PC-9 (cell line): ENCODE measurements at regions not wholly inside any gene's neighbourhood (a gene's known extent, or its start where the extent isn't known, plus 50 kb on each side); places are given as distances from the start of the nearest gene placed in this dataset.

Experiments used
- BruUV-seq: library from RNA; stranded (reverse); fragments of 400-500 nt; replicated peaks from 2 replicates; lab custom pipeline; 2021; lab: Mats Ljungman, UMichigan
- CTCF ChIA-PET: fragments of 300-600 bp; sonication (Branson Sonifier 250); formaldehyde crosslinking; loops from one replicate; lab custom pipeline; 2022; ENCODE audit warnings: antibody characterized with exemption; lab: Charles Lee
- POLR2A ChIA-PET: fragments of 300-600 bp; sonication (Branson Sonifier 250); formaldehyde crosslinking; loops from one replicate; lab custom pipeline; 2022; ENCODE audit warnings: antibody characterized with exemption; ENCODE audit not compliant: unreplicated experiment; lab: Charles Lee
- DNase-seq, 2 experiments: peaks; one replicate each; pipeline versions ENCODE4 v3.0.0 to v3.0.0-alpha.2; 2015 to 2022; ENCODE audit warnings: mixed read lengths in 1 of 2
- H2AFZ ChIP-seq: fragments of 200-600 bp; sonication (generic); 2 replicates; pipeline ENCODE4 v1.8.1; 2017; ENCODE audit warnings: antibody characterized with exemption
- H3F3A ChIP-seq: fragments of 200-600 bp; sonication (generic); 2 replicates; pipeline ENCODE4 v1.8.1; 2017; ENCODE audit warnings: antibody characterized with exemption, mild to moderate bottlenecking, low read depth; ENCODE audit not compliant: insufficient read depth
- H3K27ac ChIP-seq: fragments of 200-600 bp; sonication (generic); 2 replicates; pipeline ENCODE4 v1.6.1; 2016; ENCODE audit warnings: mixed run types
- H3K27me3 ChIP-seq: fragments of 200-600 bp; sonication (generic); 2 replicates; pipeline ENCODE4 v1.6.1; 2016; ENCODE audit warnings: low read depth, mixed run types; ENCODE audit not compliant: insufficient read depth
- H3K36me3 ChIP-seq: fragments of 200-600 bp; sonication (generic); 2 replicates; pipeline ENCODE4 v1.6.1; 2016; ENCODE audit warnings: low read depth, mixed run types
- H3K4me1 ChIP-seq: fragments of 200-600 bp; sonication (generic); replicated peaks from 2 replicates; pipeline ENCODE4 v1.6.1; 2016; ENCODE audit warnings: mixed run types; ENCODE audit not compliant: insufficient read depth
- H3K4me2 ChIP-seq: fragments of 200-600 bp; sonication (generic); 2 replicates; pipeline ENCODE4 v1.6.1; 2017; ENCODE audit warnings: mixed run types
- H3K4me3 ChIP-seq: fragments of 200-600 bp; sonication (generic); 2 replicates; pipeline ENCODE4 v1.6.1; 2016; ENCODE audit warnings: mixed run types
- H3K79me2 ChIP-seq: fragments of 200-600 bp; sonication (generic); 2 replicates; pipeline ENCODE4 v1.6.1; 2017; ENCODE audit warnings: low read depth, mixed run types
- H3K9me2 ChIP-seq: fragments of 200-600 bp; sonication (generic); 2 replicates; pipeline ENCODE4 v1.8.1; 2017; ENCODE audit warnings: mild to moderate bottlenecking; ENCODE audit not compliant: insufficient read depth
- H3K9me3 ChIP-seq: fragments of 200-600 bp; sonication (generic); 2 replicates; pipeline ENCODE4 v1.8.1; 2016; ENCODE audit warnings: low read depth; ENCODE audit not compliant: insufficient read depth
- H4K20me1 ChIP-seq: fragments of 200-600 bp; sonication (generic); 2 replicates; pipeline ENCODE4 v1.8.1; 2017; ENCODE audit not compliant: insufficient read depth
- CTCF ChIP-seq: fragments of 200-600 bp; sonication (generic); conservative IDR thresholded peaks from 2 replicates; pipeline ENCODE4 v1.6.1; 2017; ENCODE audit warnings: mixed run types, antibody characterized with exemption, mild to moderate bottlenecking, moderate library complexity
- EZH2 ChIP-seq: fragments of 200-600 bp; sonication (generic); IDR thresholded peaks from 2 replicates; pipeline ENCODE4 v1.8.0; 2017; ENCODE audit warnings: antibody characterized with exemption, low read depth
- intact Hi-C: fragments of 100-400 bp; cut with micrococcal nuclease; formaldehyde crosslinking; loops from one replicate; pipeline ENCODE4 v1.10.0; 2022; ENCODE audit not compliant: unreplicated experiment

GRCh38 chr9:108392877-108393276 lies 462.9 kb downstream of the ACTL7B start:
- Histone ChIP-seq H3K4me1 (no peaks in the 10 kb centered on the region), H3K27ac (no peak overlapping the region), H3K27me3 (no peaks in the 10 kb centered on the region), H3F3A (peaks cover 6% of the 10 kb centered on the region; the same call in 1 of the 2 replicates), H3K36me3 (no peaks in the 10 kb centered on the region), H3K4me2 (no peak overlapping the region), H3K9me2 (no peaks in the 10 kb centered on the region; the same call in 1 of the 2 replicates), H3K9me3 (no peaks in the 10 kb centered on the region; the same call in 1 of the 2 replicates), H3K4me3 (no peak overlapping the region), H3K79me2 (no peaks in the 10 kb centered on the region), H2AFZ (no peak overlapping the region), H4K20me1 (no peaks in the 10 kb centered on the region)
- TF ChIP-seq CTCF (no peak), EZH2 (no peak)
- ChIA-PET POLR2A (no interaction called here), CTCF (no interaction called here)
- no TSS peak for BruUV-seq
- DNase-seq: no peak
- intact Hi-C loops: no loop called here

GRCh38 chr9:108389056-108389455 lies 466.7 kb downstream of the ACTL7B start:
- Histone ChIP-seq H3K27ac (no peak overlapping the region), H3K9me2 (no peaks in the 10 kb centered on the region; the same call in 1 of the 2 replicates), H3F3A (no peaks in the 10 kb centered on the region), H2AFZ (no peak overlapping the region), H3K4me2 (no peak overlapping the region), H3K4me3 (no peak overlapping the region), H3K36me3 (no peaks in the 10 kb centered on the region), H3K79me2 (no peaks in the 10 kb centered on the region), H3K9me3 (peaks cover 3% of the 10 kb centered on the region; the same call in 1 of the 2 replicates), H3K4me1 (no peaks in the 10 kb centered on the region), H3K27me3 (no peaks in the 10 kb centered on the region), H4K20me1 (no peaks in the 10 kb centered on the region)
- DNase-seq: no peak
- no peak for TF ChIP-seq EZH2
- no peak for TF ChIP-seq CTCF
- no TSS peak for BruUV-seq
- intact Hi-C loops: no loop called here
- ChIA-PET CTCF (no interaction called here), POLR2A (no interaction called here)

- BruUV-seq: no TSS peak
- Histone ChIP-seq H3K27me3 (no peaks in the 10 kb centered on the region), H3K4me1 (no peaks in the 10 kb centered on the region), H3K27ac (no peak overlapping the region), H4K20me1 (no peaks in the 10 kb centered on the region), H3K4me2 (no peak overlapping the region), H3K79me2 (no peaks in the 10 kb centered on the region), H3F3A (no peaks in the 10 kb centered on the region), H3K9me3 (peaks cover 3% of the 10 kb centered on the region; the same call in 1 of the 2 replicates), H3K9me2 (no peaks in the 10 kb centered on the region; the same call in 1 of the 2 replicates), H2AFZ (no peak overlapping the region), H3K4me3 (no peak overlapping the region), H3K36me3 (no peaks in the 10 kb centered on the region)
- CTCF ChIA-PET: no interaction called here
- POLR2A ChIA-PET: interaction anchor here (0.6 kb wide), 1 partner anchor 907 kb away, joined by 8 read pairs; no protein-coding TSS in a partner anchor
- TF ChIP-seq CTCF (no peak), EZH2 (no peak)
- DNase-seq: no peak
- intact Hi-C loops: no loop called here
Observed at GRCh38 chr9:108386859-108387384, 468.9 kb downstream of the ACTL7B start.
